Neuron (in vitro differentiated cells): ENCODE measurements at regions not wholly inside any gene's neighbourhood (a gene's known extent, or its start where the extent isn't known, plus 50 kb on each side); places are given as distances from the start of the nearest gene placed in this dataset.
"Not testable (repeated sequence)": the region's sequence is repeated elsewhere in the genome, so short reads cannot be mapped to it uniquely, and the experiment has no call there.

ENCODE experiments used
- H2AFZ ChIP-seq: one replicate; pipeline ENCODE4 v1.6.1; 2013; ENCODE audit warnings: low read depth, mild to moderate bottlenecking, inconsistent platforms, low read length, moderate library complexity
- H3K27me3 ChIP-seq: one replicate; pipeline ENCODE4 v1.6.1; 2013; ENCODE audit warnings: low read length; ENCODE audit not compliant: insufficient read depth
- H3K36me3 ChIP-seq: one replicate; pipeline ENCODE4 v1.6.1; 2013; ENCODE audit warnings: low read length; ENCODE audit not compliant: insufficient read depth
- H3K4me1 ChIP-seq: one replicate; pipeline ENCODE4 v1.6.1; 2013; ENCODE audit warnings: low read length; ENCODE audit not compliant: insufficient read depth
- H3K4me3 ChIP-seq: 2 replicates; pipeline ENCODE4 v1.5.1; 2013; ENCODE audit warnings: mild to moderate bottlenecking, low read length, moderate library complexity
- H3K9me3 ChIP-seq: one replicate; pipeline ENCODE4 v1.6.1; 2013; ENCODE audit warnings: low read length

DNA sequence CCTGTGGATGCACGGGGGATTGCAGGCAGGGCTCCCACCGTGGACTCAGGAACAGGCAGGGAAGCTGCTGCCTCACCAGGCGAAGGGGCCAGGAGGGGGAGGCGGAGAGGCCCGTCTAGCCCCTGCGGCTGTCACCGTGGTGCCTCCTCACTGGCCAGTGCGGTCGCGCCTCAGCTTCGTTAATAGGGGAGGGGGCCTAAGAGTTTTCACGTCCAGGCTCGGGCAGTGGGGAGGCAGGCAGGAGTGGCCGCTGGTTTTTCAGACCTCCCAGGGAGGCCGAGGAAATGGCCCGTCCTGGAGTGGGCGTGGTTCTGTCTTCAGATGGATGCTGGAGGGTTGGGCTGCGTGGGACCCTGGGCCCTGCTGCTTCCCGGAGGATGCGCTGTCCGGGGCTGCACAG, 91.1 kb upstream of the B3GAT1 start:
- H3K9me3 ChIP-seq, result no peaks in the 10 kb centered on the region
- H3K4me3 ChIP-seq, result no peak overlapping the region
- no peaks in the 10 kb centered on the region for H3K36me3 ChIP-seq
- no peak overlapping the region for H2AFZ ChIP-seq
- peaks cover 3% of the 10 kb centered on the region for H3K4me1 ChIP-seq
- H3K27me3 ChIP-seq, result no peaks in the 10 kb centered on the region

DNA sequence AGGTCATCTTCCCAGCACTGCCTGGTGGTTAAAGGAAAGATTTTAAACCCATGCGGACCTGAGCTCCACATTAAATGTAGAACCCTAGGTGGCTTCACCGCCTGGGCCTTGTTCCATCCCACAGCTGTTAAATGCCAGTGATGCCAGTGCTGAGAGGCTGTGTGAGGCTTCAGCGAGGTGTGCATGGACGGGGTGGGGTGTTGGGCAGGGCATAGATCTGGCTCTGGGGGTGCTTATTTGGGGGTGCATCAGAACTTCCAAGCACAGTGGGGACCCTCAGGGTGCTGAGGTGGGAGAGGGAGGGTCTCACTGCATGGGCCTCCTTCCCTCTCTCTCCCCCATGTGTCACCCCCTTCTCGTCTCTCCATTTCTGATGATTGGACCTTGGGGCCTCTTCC, 90.1 kb upstream of the B3GAT1 start:
- Histone ChIP-seq H3K27me3 (peaks cover 2% of the 10 kb centered on the region), H3K9me3 (no peaks in the 10 kb centered on the region), H3K36me3 (no peaks in the 10 kb centered on the region), H2AFZ (no peak overlapping the region), H3K4me1 (peaks cover 3% of the 10 kb centered on the region), H3K4me3 (no peak overlapping the region)

DNA sequence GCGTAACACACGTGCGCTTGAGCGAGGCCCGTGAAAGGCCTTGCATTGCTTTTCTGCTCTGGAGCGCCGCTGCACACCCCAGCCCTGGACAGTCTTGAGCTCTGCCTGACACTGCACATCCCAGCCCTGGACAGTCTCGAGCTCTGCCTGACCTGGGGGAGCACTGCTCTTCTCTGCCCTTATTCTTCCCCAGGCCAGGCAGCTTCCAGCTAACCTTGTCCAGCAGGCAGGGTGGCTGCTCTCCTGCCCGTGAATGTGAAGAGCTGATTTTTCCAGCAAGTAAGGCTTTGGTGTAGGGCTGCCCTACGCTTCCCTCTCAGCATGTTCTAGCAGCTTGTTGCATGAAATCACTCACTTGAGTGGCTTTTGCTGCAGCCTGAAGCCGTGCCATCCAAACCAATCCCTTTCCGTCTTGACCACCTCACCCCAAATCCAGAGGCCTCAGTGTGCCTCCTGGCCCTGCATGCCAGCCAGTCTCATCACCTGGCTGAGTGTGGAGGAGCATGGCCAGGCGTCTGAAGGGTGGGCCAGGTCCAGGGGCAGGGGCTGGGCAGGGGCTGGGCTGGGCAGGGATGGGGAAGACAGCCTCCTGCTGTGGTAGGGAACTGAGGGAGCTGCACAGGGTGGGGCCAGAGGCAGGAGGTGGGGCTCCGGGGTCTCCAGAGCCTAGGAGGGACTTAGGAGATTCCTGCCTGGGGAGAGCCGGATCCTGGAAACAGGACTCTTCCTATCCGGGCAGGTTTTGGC, 89.5 kb upstream of the B3GAT1 start:
- Histone ChIP-seq H3K9me3 (no peaks in the 10 kb centered on the region), H3K4me1 (peaks cover 3% of the 10 kb centered on the region), H2AFZ (no peak overlapping the region), H3K36me3 (no peaks in the 10 kb centered on the region), H3K27me3 (peaks cover 2% of the 10 kb centered on the region), H3K4me3 (no peak overlapping the region)

DNA sequence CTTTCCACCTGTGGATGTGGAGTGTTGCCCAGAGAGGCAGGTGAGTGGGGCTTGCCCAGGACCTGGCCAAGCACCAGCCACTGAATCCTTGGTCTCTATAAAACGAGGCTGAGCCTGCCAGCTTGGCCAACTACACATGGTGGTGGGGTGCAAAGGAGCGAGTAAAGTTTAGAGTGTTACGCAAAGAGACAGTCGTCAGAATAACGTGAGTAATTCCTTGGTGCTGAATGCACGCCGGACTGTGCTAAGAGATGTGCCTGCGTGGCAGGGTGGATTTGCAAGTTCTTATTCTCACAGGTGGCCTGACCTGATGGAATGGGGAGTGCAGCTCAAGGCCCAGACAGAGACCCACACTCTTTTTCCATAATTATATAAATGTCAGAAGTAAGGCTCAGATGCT, 88.6 kb upstream of the B3GAT1 start:
- H2AFZ ChIP-seq, result no peak overlapping the region
- no peaks in the 10 kb centered on the region for H3K36me3 ChIP-seq
- H3K27me3 ChIP-seq, result peaks cover 2% of the 10 kb centered on the region
- no peaks in the 10 kb centered on the region for H3K9me3 ChIP-seq
- H3K4me3 ChIP-seq, result no peak overlapping the region
- peaks cover 3% of the 10 kb centered on the region for H3K4me1 ChIP-seq

DNA sequence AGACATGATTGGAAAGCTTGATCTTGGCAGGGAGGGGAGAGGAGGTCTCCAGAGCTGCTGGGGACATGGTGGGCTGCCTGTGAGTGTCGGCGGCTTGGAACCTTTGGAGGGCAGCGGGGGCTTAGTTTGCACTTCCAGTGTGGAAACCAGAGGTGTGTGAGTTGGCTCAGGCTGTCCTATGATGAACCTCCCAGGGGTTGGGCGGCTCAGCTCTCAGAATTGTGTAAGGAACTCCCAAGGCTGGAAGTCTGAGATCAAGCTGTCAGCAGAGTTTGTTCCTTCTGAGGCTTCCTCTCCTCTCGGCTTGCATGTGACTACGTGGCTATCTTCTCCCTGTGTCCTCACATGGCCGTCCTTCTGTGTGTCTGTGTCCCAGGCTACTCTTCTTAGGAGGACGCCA, 87.9 kb upstream of the B3GAT1 start:
- H3K36me3 ChIP-seq, result no peaks in the 10 kb centered on the region
- no peak overlapping the region for H3K4me3 ChIP-seq
- H3K4me1 ChIP-seq, result peaks cover 3% of the 10 kb centered on the region
- no peaks in the 10 kb centered on the region for H3K9me3 ChIP-seq
- peaks cover 2% of the 10 kb centered on the region for H3K27me3 ChIP-seq
- H2AFZ ChIP-seq, result no peak overlapping the region

DNA sequence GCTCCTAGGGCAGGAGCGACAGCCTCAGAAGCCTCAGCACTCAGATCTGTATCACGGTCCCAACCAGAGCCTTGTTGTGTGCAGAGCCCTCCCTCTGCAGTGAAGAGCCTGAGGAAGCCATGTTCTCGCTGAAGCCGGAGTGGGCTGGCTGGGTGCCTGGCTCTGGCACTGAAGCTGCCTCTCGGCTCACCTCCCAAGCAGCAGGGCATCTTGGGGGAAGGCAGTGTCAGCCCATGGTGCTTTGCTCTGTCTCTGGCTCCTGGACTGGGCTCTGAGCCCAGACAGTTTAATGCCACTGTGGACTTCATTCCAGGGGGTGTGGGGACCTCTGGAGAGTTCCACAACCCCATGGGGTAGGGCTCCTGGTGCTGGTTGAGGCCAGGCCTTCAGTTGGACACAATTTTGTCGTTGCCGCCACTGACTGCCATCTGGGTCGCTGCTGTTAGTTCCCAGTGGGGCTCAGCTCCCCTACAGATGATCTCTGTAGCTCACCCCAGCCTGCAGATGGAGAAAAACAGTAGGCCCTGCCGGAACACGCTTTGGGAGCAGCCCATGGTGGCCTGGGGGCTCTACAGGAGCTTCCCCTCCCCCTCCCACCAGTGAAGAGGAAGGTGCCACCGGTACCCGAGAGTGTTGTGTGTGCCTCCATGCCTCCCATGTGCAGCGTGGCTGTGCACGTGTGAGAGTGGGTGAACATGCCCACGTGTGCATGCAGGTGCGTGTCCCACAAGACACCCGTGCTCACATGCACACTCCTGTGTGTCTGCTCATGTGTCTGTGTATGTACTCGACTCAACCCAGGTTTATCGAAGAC, 86.5 kb upstream of the B3GAT1 start:
- H3K9me3 ChIP-seq, result no peaks in the 10 kb centered on the region
- no peak overlapping the region for H2AFZ ChIP-seq
- no peak overlapping the region for H3K4me3 ChIP-seq

DNA sequence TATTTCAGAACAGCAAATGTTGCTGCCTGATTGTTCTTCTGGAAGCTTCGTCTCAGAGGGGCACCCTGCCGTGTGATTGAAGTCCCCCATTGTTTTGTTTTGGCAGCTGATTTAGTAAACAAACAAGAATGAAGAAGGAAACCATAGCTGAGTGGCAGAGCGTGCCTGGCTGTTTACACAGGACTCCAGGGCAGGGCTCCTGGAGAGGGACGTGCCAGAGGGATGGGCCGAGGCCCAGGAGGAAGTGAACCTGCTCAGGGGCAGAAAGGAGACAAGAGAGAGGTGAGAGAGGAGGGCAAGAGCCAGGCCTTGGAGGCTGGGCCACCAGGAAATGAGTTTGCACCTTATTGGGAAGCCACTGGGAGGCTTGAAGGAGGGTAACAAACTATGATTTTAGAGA, 85.5 kb upstream of the B3GAT1 start:
- peaks cover 2% of the 10 kb centered on the region for H3K27me3 ChIP-seq
- H2AFZ ChIP-seq, result no peak overlapping the region
- H3K9me3 ChIP-seq, result no peaks in the 10 kb centered on the region
- no peaks in the 10 kb centered on the region for H3K36me3 ChIP-seq
- H3K4me1 ChIP-seq, result no peaks in the 10 kb centered on the region
- no peak overlapping the region for H3K4me3 ChIP-seq

More for the DNA sequence above, 86.5 kb upstream of the B3GAT1 start:
- Histone ChIP-seq H3K36me3 (no peaks in the 10 kb centered on the region), H3K4me1 (no peaks in the 10 kb centered on the region), H3K27me3 (peaks cover 2% of the 10 kb centered on the region)

DNA sequence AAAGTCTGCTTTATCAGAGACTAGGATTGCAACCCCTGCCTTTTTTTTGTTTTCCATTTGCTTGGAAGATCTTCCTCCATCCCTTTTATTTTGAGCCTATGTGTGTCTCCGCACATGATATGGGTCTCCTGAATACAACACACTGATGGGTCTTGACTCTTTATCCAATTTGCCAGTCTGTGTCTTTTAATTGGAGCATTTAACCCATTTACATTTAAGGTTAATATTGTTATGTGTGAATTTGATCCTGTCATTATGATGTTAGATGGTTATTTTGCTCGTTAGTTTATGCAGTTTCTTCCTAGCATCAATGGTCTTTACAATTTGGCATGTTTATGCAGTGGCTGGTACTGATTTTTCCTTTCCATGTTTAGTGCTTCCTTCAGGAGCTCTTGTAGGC, 84.0 kb upstream of the B3GAT1 start:
- H3K4me3 ChIP-seq, H3K4me1 ChIP-seq, H3K9me3 ChIP-seq, H3K36me3 ChIP-seq, H3K27me3 ChIP-seq, H2AFZ ChIP-seq: not testable (repeated sequence)

DNA sequence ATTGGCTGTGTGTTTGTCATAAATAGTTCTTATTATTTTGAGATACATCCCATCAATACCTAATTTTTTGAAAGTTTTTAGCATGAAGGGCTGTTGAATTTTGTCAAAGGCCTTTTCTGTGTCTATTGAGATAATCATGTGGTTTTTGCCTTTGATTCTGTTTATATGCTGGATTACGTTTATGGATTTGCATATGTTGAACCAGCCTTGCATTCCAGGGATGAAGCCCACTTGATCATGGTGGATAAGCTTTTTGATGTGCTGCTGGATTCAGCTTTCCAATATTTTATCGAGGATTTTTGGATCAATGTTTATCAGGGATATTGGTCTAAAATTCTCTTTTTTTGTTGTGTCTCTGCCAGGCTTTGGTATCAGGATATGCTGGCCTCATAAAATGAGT, 82.4 kb upstream of the B3GAT1 start:
- not testable (repeated sequence) for H2AFZ ChIP-seq, H3K27me3 ChIP-seq, H3K4me3 ChIP-seq, H3K36me3 ChIP-seq, H3K9me3 ChIP-seq, H3K4me1 ChIP-seq

DNA sequence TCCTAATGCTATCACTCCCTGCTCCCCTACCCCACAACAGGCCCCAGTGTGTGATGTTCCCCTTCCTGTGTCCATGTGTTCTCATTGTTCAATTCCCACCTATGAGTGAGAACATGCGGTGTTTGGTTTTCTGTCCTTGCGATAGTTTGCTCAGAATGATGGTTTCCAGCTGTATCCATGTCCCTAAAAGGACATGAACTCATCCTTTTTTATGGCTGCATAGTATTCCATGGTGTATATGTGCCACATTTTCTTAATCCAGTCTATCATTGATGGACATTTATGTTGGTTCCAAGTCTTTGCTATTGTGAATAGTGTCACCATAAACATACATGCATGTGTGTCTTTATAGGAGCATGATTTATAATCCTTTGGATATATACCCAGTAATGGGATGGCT, 80.4 kb upstream of the B3GAT1 start:
- H3K4me3 ChIP-seq, H2AFZ ChIP-seq, H3K4me1 ChIP-seq, H3K36me3 ChIP-seq, H3K9me3 ChIP-seq, H3K27me3 ChIP-seq: not testable (repeated sequence)

DNA sequence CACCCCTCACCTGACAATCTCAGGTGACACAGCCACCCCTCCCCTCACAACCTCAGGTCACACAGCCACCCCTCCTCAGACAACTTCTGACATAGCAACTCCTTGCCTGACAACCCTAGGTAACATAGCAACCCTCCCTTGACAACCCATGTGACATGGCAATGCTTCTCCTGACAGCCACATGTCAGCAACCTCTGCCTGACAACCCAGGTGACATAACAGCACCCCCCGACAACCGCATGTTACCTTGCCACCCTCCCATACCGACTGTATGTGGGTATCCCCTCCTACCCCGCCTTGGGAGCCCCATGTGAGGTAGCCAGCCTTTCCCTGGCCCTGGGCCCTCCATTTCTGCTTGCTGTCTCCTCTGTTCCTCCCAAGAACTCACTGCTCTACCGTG, 77.7 kb upstream of the B3GAT1 start:
- Histone ChIP-seq H3K36me3 (no peaks in the 10 kb centered on the region), H2AFZ (no peak overlapping the region), H3K4me1 (no peaks in the 10 kb centered on the region), H3K9me3 (no peaks in the 10 kb centered on the region), H3K4me3 (no peak overlapping the region), H3K27me3 (peaks cover 4% of the 10 kb centered on the region)

DNA sequence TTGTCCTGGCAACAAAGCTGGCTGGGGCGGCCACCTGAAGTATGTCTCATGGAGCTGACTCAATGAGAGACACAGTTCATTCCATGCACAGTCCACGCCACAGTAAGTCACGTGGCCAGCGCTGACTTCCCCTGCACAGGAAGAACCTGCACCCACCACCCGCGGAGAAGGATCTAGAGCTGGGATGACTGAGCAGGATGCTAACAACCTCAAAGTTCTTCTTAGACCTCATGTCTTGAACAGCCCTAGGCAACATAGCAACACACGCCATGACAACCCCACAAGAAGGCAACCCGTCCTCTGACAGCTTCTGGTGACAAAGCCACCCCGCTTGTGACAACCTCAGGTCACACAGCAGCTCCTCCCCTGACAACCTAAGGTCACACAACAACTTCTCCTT, 76.9 kb upstream of the B3GAT1 start:
- Histone ChIP-seq H3K27me3 (peaks cover 4% of the 10 kb centered on the region), H3K9me3 (no peaks in the 10 kb centered on the region), H3K36me3 (no peaks in the 10 kb centered on the region), H3K4me1 (no peaks in the 10 kb centered on the region), H3K4me3 (no peak overlapping the region), H2AFZ (no peak overlapping the region)

DNA sequence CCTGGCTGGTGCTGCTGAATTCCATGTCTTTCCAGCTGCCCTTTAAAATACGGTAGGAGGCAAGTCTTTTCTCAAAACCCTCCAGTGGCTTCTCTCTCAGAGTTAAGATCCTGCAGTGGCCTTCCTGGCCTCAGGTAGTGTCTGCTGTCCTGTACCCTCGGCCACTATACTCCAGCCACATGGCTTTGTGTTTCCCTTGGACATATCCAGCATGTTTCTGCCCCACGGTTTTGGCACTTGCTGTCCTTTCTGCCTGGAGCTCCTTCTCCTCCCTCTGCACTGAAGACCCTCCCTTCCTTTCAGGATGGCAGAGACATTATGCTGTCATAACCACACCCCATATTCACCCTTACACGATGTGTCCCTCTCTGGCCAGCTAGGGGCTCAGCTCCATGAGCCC, 76.5 kb upstream of the B3GAT1 start:
- Histone ChIP-seq H3K27me3 (peaks cover 4% of the 10 kb centered on the region), H3K9me3 (no peaks in the 10 kb centered on the region), H2AFZ (no peak overlapping the region), H3K36me3 (no peaks in the 10 kb centered on the region), H3K4me1 (no peaks in the 10 kb centered on the region), H3K4me3 (no peak overlapping the region)
